Spleen (tissue), 7 donors: ENCODE measurements at regions not wholly inside any gene's neighbourhood (a gene's known extent, or its start where the extent isn't known, plus 50 kb on each side); places are given as distances from the start of the nearest gene placed in this dataset.

ENCODE experiments used
- POLR2A ChIP-seq, 3 donors: fragments of 450-650 bp; IDR thresholded peaks; one replicate each; pipeline ENCODE4 v1.5.1; 2017; ENCODE audit warnings: antibody characterized with exemption in 3 of 3, mild to moderate bottlenecking in 1 of 3
- POLR2AphosphoS5 ChIP-seq, 3 donors: sonication (generic); formaldehyde crosslinking; IDR thresholded peaks; one replicate each; pipeline ENCODE4 v1.5.1; 2017; ENCODE audit warnings: antibody characterized with exemption in 3 of 3
- TF ChIP-seq, protein P1 (sequence below), 11 experiments: fragments of 200-600 bp in 7 of 11; fragments of 450-650 bp in 4 of 11; sonication (generic) in 4 of 11; IDR thresholded peaks in 8 of 11; conservative IDR thresholded peaks in 3 of 11; 1 replicate in 7 of 11; 2 replicates in 4 of 11; pipeline versions ENCODE4 v1.4.0 to v1.8.0; 2016 to 2021; ENCODE audit warnings: antibody characterized with exemption in 11 of 11, inconsistent platforms in 4 of 11, mild to moderate bottlenecking in 1 of 11
- donor health status: DM: no; HTN: no; CAD: no; lungs with moderate emphysema.
- donor health status: DM: no; HTN: no; CAD: no.
- donor health status: DM: no; HTN: no; CAD: no.

- TF ChIP-seq, protein P1, sequence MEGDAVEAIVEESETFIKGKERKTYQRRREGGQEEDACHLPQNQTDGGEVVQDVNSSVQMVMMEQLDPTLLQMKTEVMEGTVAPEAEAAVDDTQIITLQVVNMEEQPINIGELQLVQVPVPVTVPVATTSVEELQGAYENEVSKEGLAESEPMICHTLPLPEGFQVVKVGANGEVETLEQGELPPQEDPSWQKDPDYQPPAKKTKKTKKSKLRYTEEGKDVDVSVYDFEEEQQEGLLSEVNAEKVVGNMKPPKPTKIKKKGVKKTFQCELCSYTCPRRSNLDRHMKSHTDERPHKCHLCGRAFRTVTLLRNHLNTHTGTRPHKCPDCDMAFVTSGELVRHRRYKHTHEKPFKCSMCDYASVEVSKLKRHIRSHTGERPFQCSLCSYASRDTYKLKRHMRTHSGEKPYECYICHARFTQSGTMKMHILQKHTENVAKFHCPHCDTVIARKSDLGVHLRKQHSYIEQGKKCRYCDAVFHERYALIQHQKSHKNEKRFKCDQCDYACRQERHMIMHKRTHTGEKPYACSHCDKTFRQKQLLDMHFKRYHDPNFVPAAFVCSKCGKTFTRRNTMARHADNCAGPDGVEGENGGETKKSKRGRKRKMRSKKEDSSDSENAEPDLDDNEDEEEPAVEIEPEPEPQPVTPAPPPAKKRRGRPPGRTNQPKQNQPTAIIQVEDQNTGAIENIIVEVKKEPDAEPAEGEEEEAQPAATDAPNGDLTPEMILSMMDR (IDR thresholded peaks at IDR 0.05 in 8 of 11, conservative IDR thresholded peaks at IDR 0.05 in 3 of 11): no peak
- no peak for TF ChIP-seq POLR2A (IDR thresholded peaks at IDR 0.05)
- TF ChIP-seq POLR2AphosphoS5 (IDR thresholded peaks at IDR 0.05): no peak
Observed at GRCh38 chr18:65567372-65567771, 183.4 kb upstream of the CDH7 start.
